ENCODE measurements at regions not wholly inside any gene's neighbourhood (a gene's known extent, or its start where the extent isn't known, plus 50 kb on each side); places are given as distances from the start of the nearest gene placed in this dataset.

GRCh38 chr9:85405566-85405950 lies 336.2 kb downstream of the AGTPBP1 start:
- ChIA-PET POLR2A (no interaction called here), CTCF (interaction anchor here (1.0 to 1.2 kb wide), 3 partner anchors 13 to 14 kb away, joined by 3 to 4 read pairs (median 3); no protein-coding TSS in a partner anchor)
- no peak for TF ChIP-seq CTCF (IDR thresholded peaks at IDR 0.05; ENCODE audit: control extremely low read depth, extremely low read depth, low read depth, missing control alignments)
- DNase-seq (ENCODE audit: extremely low spot score), result no peak

GRCh38 chr9:85404911-85405565 lies 336.7 kb downstream of the AGTPBP1 start:
- ChIA-PET CTCF (interaction anchor here (0.7 to 1.2 kb wide), 6 partner anchors 11 to 20 kb away, joined by 3 to 4 read pairs (median 3); no protein-coding TSS in a partner anchor), POLR2A (no interaction called here)

GRCh38 chr9:85402551-85402950 lies 339.2 kb downstream of the AGTPBP1 start:
- POLR2A ChIA-PET, result interaction anchor here (0.6 kb wide), 1 partner anchor 62 kb away, joined by 3 read pairs; no protein-coding TSS in a partner anchor
- CTCF ChIA-PET, result interaction anchor here (1.4 kb wide), 1 partner anchor 23 kb away, joined by 6 read pairs; no protein-coding TSS in a partner anchor
- TF ChIP-seq CTCF (IDR thresholded peaks at IDR 0.05; ENCODE audit: control extremely low read depth, extremely low read depth, low read depth, missing control alignments), result no peak
- DNase-seq (ENCODE audit: extremely low spot score), result no peak

More at GRCh38 chr9:85404911-85405565, 336.7 kb downstream of the AGTPBP1 start:
- DNase-seq (ENCODE audit: extremely low spot score), result no peak
- TF ChIP-seq CTCF (IDR thresholded peaks at IDR 0.05; ENCODE audit: control extremely low read depth, extremely low read depth, low read depth, missing control alignments), result no peak

- no peak for TF ChIP-seq CTCF (IDR thresholded peaks at IDR 0.05; ENCODE audit: control extremely low read depth, extremely low read depth, low read depth, missing control alignments)
- CTCF ChIA-PET, result interaction anchor here (1.4 kb wide), 1 partner anchor 23 kb away, joined by 6 read pairs; no protein-coding TSS in a partner anchor
- POLR2A ChIA-PET, result interaction anchor here (0.6 kb wide), 1 partner anchor 62 kb away, joined by 3 read pairs; no protein-coding TSS in a partner anchor
- DNase-seq (ENCODE audit: extremely low spot score), result no peak
Observed at GRCh38 chr9:85401998-85402397, 339.8 kb downstream of the AGTPBP1 start.

- no peak for DNase-seq (ENCODE audit: extremely low spot score)
- CTCF ChIA-PET, result no interaction called here
Observed at GRCh38 chr9:85397005-85397404, 344.7 kb downstream of the AGTPBP1 start.

GRCh38 chr9:85392260-85392659 lies 349.5 kb downstream of the AGTPBP1 start:
- ChIA-PET POLR2A (no interaction called here), CTCF (interaction anchor here (1.3 to 1.6 kb wide), 3 partner anchors 13 to 146 kb away, joined by 3 to 4 read pairs (median 3); no protein-coding TSS in a partner anchor)
- no peak for DNase-seq (ENCODE audit: extremely low spot score)
- no peak for TF ChIP-seq CTCF (IDR thresholded peaks at IDR 0.05; ENCODE audit: control extremely low read depth, extremely low read depth, low read depth, missing control alignments)

More at GRCh38 chr9:85397005-85397404, 344.7 kb downstream of the AGTPBP1 start:
- POLR2A ChIA-PET, result no interaction called here
- no peak for TF ChIP-seq CTCF (IDR thresholded peaks at IDR 0.05; ENCODE audit: control extremely low read depth, extremely low read depth, low read depth, missing control alignments)

Measured in GM10248 (cell line).